EL (cell line): ENCODE measurements at regions not wholly inside any gene's neighbourhood (a gene's known extent, or its start where the extent isn't known, plus 50 kb on each side); places are given as distances from the start of the nearest gene placed in this dataset.
"Not testable (repeated sequence)": the region's sequence is repeated elsewhere in the genome, so short reads cannot be mapped to it uniquely, and the experiment has no call there.

Experiments used
- DNase-seq: peaks from one replicate; pipeline ENCODE4 v3.0.0-alpha.2; 2016

DNA sequence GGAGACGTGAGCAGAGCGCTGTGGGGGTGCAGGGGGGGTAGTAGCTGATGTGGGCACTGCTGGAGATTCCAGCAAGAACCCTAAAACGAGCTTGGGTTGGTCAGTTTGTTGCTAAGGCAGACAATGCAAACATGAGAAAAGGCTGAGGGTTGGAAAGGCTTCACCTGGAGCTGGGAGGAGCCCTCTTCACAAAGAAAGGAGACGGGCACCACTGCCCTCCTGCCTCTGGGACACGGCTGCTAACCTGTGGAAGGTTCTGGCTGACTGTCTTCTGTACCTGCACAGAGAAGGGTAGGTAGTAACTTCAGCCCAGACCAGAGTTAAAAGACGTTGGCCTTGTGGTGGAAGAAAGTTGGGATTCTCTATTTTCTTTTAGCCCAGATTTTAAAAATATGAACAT, 108.7 kb downstream of the SUCLA2 start:
- no peak for DNase-seq

DNA sequence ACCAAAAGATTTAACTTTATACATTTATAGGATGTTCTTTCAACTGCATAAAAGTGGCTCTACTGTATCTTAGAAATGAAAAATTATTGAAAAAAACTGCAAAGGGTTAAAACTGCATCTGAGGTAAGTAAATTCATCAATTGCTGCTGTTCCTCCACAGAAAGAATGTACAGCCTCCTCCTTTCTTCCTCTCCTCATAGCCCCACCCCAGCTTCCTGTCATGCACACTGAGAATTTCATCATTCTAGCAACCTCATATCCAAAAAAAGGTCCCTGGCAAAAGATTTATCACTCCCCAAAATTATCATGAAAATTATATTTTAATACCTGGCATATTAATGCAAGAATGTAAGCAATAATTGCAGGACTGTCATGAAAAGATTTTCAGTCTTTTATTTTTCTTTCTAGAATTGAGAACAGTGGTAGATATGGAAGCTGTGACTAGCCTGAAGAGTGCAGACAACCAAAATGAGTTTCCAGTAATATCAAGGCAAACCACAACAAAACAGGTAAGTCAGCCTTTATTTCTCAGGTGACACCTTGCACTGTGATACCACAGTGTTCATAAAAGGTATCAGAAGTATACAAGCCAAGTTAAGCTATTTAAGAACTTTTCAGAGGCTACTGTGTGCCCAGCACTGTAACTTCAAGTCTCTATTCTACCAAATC, 110.8 kb downstream of the SUCLA2 start:
- DNase-seq, result peak; percentile 28

DNA sequence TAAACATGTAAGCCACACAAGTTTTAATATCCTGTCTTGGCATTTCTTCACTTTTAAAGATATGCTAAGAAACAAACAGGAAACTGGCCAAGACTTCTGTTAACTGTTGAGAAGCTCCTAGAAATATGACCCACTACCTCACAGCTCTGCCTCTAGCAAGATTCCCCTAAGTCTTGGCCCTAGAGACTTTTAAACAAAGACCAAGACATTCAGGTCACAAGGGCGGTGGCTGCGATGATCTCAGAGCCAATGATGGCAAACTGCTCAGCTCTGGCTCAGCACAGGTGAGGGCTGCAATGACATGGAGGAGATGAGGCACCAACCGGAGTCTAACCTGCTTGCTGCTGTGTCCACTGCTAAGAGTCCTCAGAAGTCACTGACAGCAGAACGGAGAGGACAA, 114.8 kb downstream of the SUCLA2 start:
- DNase-seq, result no peak

DNA sequence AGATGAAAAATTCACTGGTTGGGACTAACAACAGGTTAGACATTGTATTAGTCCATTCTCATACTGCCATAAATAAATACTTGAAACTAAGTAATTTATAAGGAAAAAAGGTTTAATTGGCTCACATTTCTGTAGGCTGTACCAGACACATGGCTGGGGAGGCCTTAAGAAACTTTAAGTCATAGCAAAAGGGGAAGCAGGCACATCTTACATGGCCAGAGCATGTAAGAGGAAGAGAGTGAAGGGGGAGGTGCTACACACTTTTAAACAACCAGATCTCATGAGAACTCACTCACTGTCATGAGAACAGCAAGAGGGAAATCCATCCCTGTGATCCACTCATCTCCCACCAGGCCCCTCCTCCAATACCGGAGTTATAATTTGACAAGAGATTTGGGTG, 125.9 kb downstream of the SUCLA2 start:
- no peak for DNase-seq

DNA sequence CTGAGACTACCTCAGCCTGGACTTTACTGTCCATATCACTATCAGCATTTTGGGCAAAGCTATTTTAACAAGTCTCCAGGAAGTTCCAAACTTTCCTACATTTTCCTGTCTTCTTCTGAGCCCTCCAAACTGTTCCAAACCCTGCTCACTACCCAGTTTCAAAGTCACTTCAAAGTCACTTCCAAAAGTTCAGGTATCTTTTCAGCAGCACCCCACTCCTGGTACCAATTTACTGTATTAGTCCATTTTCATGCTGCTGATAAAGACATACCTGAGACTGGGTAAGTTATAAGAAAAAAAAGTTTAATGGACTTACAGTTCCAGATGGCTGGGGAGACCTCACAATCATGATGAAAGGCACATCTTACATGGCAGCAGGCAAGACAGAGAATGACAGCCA, 127.1 kb downstream of the SUCLA2 start:
- DNase-seq, result not testable (repeated sequence)

DNA sequence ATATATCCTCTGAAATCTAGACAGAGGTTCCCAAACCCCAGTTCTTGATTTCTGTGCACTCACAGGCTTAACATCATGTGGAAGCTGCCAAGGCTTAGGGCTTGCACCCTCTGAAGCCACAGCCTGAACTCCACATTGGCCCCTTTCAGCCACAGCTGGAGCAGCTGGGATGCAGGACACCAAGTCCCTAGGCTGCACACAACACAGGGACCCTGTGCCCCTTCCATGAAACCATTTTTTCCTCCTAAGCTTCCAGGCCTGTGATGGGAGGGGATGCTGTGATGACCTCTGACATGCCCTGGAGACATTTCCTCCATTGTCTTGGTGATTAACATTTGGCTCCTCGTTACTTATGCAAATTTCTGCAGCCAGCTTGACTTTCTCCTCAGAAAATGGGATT, 127.8 kb downstream of the SUCLA2 start:
- DNase-seq, result not testable (repeated sequence)

DNA sequence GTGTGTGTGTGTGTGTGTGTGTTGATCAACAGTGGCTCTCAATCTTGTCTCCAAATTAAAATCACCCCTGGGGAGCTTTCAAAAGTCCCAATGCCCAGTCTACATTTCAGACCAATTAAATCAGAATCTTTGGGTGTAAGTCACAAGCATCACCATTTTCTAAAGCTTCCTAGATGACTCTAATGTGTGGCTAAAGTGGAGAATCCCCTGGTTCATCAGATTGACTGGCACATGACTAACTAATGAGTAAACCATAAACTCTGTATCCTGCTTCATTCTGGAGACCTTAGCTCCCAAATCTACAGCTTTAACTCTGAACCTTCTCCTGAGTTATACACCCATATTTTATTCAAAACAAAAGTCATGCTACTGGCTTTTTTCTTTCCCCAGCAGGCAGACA, 131.3 kb downstream of the SUCLA2 start:
- DNase-seq, result peak; percentile 33

DNA sequence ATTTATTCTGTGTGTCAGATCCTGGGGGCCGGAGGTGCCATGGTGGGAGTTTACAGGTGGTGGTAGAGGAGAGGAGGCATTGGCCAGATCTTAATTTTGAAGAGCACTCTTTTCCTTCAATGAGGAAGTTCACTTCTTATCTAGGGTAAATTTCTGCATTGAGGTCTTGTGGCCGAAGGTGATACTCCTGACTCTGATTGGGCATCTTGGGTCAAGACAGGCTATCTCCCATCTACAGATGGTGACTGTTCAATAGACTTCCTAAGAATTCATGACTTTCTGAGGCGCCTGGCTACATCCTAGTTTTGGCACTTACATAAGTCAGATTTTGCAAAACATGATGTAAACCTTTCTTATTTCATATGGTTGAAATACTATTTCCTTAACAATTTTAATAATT, 135.2 kb downstream of the SUCLA2 start:
- DNase-seq, result no peak

DNA sequence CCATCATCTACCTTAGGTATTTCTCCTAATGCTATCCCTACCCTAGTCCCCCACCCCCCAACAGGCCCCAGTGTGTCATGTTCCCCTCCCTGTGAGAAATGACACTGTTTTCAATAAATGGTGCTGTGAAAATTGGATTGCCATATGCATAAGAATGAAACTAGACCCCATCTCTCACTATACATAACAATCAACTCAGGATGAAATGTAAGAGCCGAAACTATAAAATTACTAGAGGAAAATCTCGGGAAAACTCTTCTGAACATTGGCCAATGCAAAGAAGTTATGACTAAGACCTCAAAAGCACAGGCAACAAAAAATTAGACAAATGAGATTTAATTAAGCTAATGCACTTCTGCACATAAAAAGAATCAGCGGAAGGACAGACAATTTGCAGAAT, 138.2 kb downstream of the SUCLA2 start:
- no peak for DNase-seq

DNA sequence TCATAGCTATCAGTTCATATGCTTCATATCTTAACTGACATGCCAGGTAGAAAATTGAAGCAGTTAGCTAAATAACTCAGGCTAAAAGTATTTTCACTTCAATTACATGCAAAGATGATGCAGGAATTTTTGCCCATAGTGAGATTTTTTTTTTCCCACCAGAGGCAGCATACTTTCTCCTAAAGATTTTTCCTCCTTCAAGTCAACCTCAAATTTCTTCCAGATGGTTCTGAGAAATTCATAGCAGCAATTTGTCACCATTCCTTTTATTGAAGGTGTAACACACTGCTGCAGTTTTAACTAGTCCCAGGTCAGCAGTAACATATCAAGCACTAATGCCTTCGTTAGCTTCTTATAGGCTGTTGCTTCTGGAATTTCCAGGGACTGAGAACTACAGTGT, 141.9 kb downstream of the SUCLA2 start:
- peak; percentile 24 for DNase-seq

DNA sequence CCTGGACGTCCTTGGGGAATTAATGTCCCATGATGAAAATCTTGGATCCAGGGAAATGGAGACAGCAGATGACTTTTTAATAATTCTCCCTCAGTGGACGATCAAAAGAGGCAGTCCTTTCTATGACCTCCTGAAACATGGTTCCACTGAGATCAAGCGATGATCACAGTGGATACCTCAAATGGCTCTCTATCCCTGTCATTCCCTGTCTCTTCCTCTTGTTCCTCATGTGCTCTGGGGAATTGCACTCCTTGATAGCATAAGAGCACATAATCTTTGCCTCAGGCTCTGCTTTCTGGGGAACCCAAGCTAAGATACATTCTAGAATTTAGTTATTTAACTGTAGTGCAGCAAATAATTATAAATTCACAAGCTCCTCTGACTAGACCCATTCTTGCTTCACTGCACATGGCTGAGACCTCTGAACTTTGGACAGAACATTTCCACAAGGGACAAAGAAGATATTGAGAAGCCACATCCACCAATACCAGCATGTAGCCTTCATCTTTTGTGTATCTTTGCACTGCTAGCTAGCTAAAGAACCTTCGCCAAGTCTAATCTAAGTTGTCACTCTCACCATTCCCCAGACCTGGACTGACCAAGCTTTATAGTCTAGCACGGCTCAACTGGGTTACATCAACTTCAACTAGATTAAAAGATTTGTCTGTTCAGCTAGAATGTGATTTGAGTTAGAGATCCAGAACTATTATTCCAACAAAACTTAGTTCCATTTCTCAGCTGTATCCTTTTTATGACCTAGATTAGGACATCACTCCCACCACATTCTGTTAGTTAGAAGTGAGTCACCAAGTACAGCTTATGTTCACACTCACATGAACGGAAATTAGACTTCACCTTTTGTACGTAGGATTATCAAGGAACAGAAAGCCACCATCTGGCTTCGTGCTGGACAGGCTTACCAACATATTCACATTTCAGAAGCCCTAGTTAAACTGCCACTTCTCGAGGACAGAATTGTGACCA, 142.7 kb downstream of the SUCLA2 start:
- peak; percentile 66 for DNase-seq

DNA sequence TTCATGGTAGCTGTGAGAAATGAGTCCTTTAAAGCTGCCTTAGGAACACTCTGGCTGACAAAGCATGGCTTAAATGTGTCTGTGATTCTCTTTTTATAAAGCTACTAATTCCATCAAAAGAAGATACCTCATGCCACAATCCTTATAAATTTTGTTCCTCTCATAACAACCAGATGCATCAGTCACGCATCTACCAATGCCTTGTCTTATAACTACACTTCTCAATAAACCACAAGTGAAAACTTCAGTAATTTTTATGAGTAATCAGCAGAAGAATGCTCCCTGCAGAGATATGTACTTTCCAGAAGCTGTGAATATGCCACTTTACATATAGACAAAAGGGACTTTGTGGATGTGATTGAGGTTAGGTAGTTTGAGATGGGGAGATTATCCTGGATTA, 147.8 kb downstream of the SUCLA2 start:
- DNase-seq, result peak; percentile 77

DNA sequence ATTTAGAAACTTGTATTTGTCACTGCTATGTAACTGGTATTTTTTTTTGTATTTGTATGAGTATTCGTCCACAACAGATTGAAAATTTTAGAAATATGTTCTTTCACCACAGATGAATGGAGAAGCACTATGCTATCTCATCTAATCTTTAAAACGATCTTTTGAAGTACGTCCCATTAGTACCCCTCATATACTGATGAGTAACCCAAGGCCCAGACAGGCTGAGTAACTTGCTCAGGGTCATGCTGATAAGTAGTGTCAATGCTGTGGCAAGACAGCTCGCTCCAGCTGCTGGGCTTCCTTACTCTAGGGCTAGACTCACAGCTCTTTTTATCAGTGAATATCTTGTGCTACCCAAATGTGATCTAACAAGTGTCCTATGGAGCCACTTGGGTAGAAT, 154.2 kb downstream of the SUCLA2 start:
- DNase-seq, result peak; percentile 23

DNA sequence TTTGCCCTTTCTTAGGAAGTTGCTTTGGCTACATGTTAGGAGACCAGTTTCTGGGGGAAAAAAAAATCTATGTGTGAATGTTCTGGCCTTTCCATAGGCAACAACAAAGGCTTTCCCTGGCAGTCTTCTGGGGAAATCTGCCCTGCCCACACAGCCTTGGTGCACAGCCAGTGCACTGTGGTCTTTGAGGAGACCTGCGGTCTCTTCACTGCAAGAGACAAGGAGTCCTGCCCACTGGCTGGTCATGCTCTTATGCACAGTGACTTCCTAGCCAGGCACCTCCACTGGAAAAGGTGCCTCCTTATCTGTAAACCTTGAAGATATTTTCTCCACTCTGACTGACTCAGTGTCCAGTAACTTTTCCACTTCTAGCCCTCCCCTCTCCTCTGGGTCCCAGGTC, 155.1 kb downstream of the SUCLA2 start:
- DNase-seq, result no peak

DNA sequence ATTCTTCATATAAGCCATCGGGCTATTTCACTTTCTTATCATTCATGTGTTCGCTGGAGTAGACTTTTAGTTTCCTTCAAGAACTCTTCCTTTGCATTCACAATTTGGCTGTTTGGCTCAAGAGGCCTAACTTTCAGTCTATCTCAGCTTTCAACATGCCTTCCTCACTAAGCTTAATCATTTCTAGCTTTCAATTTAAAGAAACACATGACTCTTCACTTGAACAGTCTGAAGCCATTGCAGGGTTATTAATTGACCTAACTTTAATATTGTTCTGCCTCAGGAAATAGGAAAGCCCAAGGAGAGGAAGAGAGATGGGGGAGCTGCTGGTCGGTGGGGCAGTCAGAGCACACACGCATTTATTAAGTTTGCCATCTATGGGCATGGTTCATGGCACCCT, 158.1 kb downstream of the SUCLA2 start:
- DNase-seq, result no peak

DNA sequence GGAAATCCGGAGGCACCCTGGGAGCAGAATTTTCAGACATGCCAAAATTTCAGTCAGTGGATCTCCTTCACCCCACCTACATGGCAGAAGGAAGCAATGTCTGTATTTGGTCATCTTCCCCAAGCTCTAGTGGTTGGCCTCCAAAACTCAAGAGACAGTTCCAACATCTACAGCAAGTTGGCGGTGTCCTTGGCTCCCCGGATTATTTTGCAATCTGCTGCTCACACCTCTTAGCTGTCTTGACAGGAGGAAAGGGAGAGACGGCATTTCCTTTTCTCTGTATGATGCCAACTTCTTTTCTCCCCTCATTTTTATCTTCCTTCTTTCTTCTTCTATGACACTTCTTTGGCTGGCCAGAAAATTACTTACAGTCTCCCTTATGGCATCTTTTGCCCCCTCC, 159.9 kb downstream of the SUCLA2 start:
- DNase-seq, result no peak

DNA sequence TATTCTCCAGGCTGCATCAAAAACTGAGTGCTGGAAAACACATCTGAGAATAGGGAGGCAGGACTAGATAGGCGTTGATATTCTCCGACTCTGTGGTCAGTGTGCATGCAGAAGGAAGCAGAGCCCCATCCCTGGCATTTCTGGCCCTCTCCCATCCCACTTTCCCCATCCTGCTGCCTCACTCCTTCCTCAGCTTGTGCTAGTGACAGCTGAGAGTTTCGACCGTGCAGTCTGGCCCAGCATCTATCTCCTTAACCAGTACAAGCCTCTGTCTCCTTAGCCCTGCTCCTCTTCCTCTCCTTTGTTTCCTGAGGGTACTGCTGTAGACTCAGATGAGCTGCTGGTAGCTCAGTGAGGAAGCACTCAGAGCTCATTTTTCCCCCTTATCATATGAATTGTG, 163.2 kb downstream of the SUCLA2 start:
- DNase-seq, result no peak

DNA sequence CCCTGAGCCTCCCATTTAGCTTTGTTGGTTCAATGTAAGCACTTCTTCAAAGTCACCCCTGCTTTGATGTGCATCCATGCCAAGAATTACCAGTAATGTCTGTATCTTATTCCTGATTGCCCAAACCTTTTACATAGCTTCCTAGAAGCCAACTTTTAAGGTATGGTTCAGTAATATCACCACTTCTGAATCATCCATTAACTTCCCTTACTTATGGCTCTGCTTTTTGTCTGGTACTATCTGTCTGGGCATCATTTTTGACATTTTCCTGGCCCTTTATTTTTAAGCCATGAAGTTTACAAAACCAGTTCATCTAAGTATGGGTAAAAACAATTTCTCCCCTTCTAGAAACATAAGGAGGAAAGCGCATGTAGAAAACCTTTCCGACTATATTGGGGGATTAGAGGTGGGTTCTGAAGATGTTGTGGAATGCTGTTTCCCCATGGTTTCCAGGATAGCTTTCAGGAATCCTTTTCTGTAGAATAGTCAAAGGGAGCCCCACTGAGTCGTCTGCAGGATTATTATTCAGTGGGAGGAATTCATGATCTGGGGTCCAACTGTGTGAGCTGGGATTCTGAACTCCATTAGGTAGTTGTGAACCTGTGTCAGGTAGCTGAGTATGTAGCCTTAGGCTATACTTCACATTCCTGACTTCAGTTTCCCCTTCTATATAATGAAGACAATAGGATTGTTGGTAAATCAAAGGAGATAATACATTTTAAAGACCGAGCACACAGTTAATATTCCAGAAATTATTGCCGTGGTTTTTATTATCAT, 163.8 kb downstream of the SUCLA2 start:
- DNase-seq, result no peak

DNA sequence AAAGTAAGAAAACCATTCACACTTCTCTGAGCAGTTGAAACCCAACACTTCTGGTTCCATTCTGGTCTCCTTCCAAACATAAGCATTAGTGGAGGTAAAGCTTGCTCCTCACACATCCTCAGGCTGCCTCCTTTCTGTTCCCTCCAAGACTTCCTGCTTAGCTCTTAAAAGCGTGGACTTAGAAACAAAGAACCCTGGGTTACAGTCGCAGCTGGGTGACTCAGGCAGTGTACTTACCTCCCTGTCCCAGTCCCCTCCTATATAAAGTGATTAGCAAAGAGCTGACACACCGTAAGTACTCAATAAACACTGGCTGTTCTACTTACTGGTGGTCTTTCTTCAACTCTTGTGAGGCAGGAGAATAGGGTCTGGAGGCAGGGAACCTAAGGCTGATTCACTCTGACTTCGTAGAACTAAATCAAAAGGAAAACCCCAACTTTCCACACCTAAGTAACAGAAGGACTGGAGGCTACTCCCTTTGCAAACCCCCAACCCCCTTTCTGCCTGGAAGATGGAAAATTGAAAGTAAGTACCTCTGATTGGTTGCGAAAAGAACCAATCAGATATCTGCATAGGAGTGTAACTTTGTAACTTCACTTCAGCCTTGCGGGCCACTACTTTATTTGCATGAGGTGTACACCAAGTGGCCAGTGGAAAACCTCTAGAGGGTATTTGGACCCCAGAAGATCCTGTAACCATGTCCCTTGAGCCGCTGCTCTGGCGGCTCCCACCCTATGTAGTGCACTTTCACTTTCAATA, 165.4 kb downstream of the SUCLA2 start:
- peak; percentile 37 for DNase-seq

DNA sequence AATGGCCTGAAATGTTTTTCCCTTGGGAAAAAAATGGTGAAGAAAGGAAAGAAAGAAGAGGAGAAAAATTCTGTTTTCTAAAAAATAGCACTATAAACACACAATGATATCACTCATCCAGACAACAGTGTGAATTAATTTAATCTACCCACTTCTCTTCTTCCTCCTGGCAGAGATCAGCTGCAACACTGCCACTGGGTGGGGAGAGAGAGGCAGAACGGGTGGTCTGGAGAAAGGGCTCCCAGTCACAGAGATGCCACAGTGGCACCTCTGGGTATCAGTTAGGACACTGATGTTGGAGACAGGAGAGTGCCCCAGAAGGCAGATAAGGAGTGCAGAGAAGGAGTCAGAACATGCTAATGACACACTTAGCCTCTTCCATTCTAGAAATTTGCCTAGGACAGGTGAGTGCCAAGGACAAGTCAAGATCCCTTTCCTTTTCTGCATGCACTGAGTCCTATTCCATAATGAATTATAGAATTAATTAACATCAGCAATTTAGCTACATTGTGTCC, 168.6 kb downstream of the SUCLA2 start:
- no peak for DNase-seq

DNA sequence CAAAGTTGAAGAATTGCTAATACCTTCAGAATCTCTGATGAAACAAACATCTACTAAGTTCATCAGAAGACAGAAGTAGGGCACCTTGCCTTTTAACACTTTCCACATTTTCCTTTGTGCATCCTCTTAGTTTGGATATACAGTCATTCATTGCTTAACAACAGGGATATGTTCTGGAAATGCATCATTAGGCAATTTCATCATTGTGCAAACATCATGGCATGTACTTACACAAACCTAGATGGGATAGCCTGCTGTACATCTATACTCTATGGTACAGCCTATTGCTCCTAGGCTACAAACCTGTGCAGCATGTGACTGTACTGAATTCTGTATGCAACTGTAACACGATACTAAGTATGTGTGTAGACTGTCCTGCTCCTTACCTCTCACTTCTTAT, 169.8 kb downstream of the SUCLA2 start:
- no peak for DNase-seq

DNA sequence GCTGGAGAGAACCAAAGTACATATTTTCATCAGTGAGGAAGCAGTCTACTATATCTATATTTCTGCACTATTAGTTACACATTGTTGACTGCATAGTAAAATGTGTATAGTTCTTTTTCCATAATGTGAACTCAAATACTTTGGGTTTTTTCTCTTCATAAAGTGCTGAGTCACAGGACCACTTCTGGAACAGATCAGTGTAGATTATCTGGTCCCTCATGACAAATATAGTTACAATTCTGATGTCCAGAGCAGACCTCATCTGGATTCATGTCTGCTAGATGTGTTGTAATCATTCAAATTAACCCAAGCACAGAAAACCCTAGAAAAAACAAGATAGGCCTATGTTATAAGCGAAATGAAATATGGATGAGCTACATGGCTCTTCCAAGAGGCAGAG, 171.4 kb downstream of the SUCLA2 start:
- DNase-seq, result peak; percentile 30

DNA sequence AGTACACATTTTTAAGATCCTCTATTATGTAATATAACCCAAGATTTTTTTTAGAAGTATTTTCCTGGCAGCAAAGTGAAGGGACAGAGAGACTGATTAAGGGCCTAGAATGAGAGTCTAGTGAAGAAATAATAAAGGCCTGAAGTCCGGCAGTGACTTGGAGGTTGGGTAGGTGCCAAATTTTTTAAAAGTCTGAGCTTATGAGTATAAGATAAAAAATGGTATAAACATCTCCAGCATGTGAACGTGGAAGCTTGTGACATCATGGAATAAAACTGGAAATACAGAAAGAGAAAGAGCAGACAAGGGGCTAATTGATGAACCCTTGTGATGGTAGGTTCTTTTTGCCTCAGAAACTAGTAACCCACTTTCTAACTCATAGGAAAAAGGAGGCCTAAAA, 174.6 kb downstream of the SUCLA2 start:
- peak; percentile 53 for DNase-seq
